ENCODE measurements at regions not wholly inside any gene's neighbourhood (a gene's known extent, or its start where the extent isn't known, plus 50 kb on each side); places are given as distances from the start of the nearest gene placed in this dataset.

DNA sequence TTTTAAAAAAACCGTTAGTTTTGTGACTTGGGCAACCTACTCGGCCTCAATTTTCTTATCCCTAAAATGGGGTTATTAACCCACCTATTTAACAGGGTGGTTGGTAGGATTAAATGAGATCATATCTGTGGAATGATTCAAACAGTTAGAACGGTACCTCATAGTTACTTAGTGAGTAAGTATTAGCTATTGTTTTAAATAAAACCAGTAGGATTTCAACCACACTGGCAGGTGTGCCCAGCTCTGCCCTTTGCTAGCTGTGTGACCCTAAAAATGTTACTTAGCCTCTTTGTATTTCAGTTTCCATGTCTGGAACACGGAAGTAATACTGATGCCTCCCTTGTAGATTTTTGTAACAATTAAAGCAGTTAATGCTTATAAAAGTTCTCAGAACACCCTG is 225.8 kb upstream of the SPRY1 start (continued):
- TF ChIP-seq E2F8 (IDR thresholded peaks at IDR 0.05; ENCODE audit: low read depth, partially characterized antibody) (no peak), ZBED1 (IDR thresholded peaks at IDR 0.05; ENCODE audit: borderline replicate concordance) (no peak), CBFB (IDR thresholded peaks at IDR 0.05; ENCODE audit: low read depth) (no peak), CTCF (IDR thresholded peaks at IDR 0.05 in 2 of 3, conservative IDR thresholded peaks at IDR 0.05 in 1 of 3; ENCODE audit: control insufficient read depth in 2 of 3, extremely low read depth in 1 of 3, insufficient read depth in 1 of 3, low read depth in 3 of 3, low read length in 3 of 3) (no peak), ZNF207 (IDR thresholded peaks at IDR 0.05; ENCODE audit: borderline replicate concordance) (no peak), SIX5 (IDR thresholded peaks at IDR 0.05; ENCODE audit: low read depth, low read length, severe bottlenecking) (no peak), ZNF24 (IDR thresholded peaks at IDR 0.05) (no peak), GABPA (IDR thresholded peaks at IDR 0.05; ENCODE audit: low read depth) (no peak), MLLT1 (IDR thresholded peaks at IDR 0.05) (no peak), PML (IDR thresholded peaks at IDR 0.05; ENCODE audit: low read length) (no peak)
- TF ChIP-seq, protein P1, sequence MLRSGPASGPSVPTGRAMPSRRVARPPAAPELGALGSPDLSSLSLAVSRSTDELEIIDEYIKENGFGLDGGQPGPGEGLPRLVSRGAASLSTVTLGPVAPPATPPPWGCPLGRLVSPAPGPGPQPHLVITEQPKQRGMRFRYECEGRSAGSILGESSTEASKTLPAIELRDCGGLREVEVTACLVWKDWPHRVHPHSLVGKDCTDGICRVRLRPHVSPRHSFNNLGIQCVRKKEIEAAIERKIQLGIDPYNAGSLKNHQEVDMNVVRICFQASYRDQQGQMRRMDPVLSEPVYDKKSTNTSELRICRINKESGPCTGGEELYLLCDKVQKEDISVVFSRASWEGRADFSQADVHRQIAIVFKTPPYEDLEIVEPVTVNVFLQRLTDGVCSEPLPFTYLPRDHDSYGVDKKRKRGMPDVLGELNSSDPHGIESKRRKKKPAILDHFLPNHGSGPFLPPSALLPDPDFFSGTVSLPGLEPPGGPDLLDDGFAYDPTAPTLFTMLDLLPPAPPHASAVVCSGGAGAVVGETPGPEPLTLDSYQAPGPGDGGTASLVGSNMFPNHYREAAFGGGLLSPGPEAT (IDR thresholded peaks at IDR 0.05; ENCODE audit: low read depth), result no peak
- TF ChIP-seq, protein P2, sequence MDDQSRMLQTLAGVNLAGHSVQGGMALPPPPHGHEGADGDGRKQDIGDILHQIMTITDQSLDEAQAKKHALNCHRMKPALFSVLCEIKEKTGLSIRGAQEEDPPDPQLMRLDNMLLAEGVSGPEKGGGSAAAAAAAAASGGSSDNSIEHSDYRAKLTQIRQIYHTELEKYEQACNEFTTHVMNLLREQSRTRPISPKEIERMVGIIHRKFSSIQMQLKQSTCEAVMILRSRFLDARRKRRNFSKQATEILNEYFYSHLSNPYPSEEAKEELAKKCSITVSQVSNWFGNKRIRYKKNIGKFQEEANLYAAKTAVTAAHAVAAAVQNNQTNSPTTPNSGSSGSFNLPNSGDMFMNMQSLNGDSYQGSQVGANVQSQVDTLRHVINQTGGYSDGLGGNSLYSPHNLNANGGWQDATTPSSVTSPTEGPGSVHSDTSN (IDR thresholded peaks at IDR 0.05; ENCODE audit: insufficient replicate concordance, low read depth, low read length), result no peak
- TF ChIP-seq, protein P3, sequence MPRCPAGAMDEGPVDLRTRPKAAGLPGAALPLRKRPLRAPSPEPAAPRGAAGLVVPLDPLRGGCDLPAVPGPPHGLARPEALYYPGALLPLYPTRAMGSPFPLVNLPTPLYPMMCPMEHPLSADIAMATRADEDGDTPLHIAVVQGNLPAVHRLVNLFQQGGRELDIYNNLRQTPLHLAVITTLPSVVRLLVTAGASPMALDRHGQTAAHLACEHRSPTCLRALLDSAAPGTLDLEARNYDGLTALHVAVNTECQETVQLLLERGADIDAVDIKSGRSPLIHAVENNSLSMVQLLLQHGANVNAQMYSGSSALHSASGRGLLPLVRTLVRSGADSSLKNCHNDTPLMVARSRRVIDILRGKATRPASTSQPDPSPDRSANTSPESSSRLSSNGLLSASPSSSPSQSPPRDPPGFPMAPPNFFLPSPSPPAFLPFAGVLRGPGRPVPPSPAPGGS (IDR thresholded peaks at IDR 0.05; ENCODE audit: borderline replicate concordance, insufficient read depth, low read depth, low read length, poor library complexity, severe bottlenecking), result no peak
